ENCODE measurements at regions not wholly inside any gene's neighbourhood (a gene's known extent, or its start where the extent isn't known, plus 50 kb on each side); places are given as distances from the start of the nearest gene placed in this dataset.

DNA sequence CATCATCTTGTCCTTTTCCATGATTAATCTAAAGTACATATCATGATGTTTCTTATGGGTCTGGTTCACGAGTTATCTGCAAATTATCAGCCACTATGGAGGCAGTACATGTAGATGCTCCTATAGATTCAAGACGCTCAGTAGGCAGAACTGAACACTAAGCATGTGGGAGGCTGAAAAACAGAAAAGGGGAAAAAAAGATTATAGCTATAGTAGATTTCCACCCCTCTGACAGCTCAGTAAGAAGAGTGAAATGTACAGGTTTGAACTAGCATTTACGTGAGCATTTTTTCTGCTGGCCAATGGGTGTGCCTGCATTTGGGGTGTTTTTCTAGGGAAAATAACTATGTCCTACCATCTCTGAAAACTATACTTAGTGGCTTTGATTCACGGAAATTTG, 308.9 kb downstream of the ZEB2 start:
- TF ChIP-seq POLR2A (IDR thresholded peaks at IDR 0.05; ENCODE audit: low read length) = no peak
- TF ChIP-seq GATA1 (IDR thresholded peaks at IDR 0.05; ENCODE audit: low read depth, low read length) = no peak

Data from erythroblast (primary cell).